ENCODE measurements at regions not wholly inside any gene's neighbourhood (a gene's known extent, or its start where the extent isn't known, plus 50 kb on each side); places are given as distances from the start of the nearest gene placed in this dataset.

DNA sequence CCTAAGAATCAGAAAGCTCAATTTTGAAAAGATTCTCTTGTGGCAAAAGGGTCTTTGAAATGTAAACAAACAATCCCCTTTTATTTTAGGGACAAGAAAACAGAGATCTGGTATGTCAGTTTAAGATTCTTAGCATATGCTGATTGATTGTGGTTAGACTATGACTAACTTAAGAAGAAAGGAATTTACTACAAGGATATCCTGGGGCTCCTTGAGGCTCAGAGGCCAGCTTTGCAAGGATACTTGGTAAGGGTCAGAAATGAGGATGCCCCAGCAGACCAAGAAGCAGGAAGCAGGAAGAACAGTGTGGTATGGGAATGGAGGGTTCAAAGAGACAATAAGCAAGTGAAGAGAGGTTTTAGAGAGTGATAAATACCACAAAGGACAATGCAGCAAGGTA, 474.6 kb downstream of the ETNK1 start:
- H3K27me3 Mint-ChIP-seq = no peaks in the 10 kb centered on the region
- no peaks in the 10 kb centered on the region for H3K9me3 Mint-ChIP-seq
- no peak for TF ChIP-seq CTCF (IDR thresholded peaks at IDR 0.05)
- ChIA-PET POLR2A (no interaction called here), CTCF (no interaction called here)
- Histone ChIP-seq H3K27me3 (ENCODE audit: control insufficient read depth in 1 of 2, insufficient read depth in 2 of 2, low read length in 2 of 2) (no peaks in the 10 kb centered on the region), H3K4me3 (ENCODE audit: low read length) (no peak overlapping the region), H3K4me1 (ENCODE audit: insufficient read depth, low read length) (no peaks in the 10 kb centered on the region), H3K36me3 (ENCODE audit: insufficient read depth, low read length) (no peaks in the 10 kb centered on the region), H3K27ac (ENCODE audit: low read depth in 1 of 2, low read length in 2 of 2) (no peak overlapping the region), H3K9me3 (ENCODE audit: control insufficient read depth in 1 of 2, insufficient read depth in 1 of 2, low read length in 2 of 2) (peaks cover 0 to 3% of the 10 kb centered on the region in 2 experiments)
- intact Hi-C loops (cut with DNase I, micrococcal nuclease) = no loop called here
- H3K4me3 Mint-ChIP-seq = no peak overlapping the region
- H3K36me3 Mint-ChIP-seq (ENCODE audit: low read depth) = no peaks in the 10 kb centered on the region
- no peaks in the 10 kb centered on the region for H3K4me1 Mint-ChIP-seq (ENCODE audit: low read depth)
- H3K27ac Mint-ChIP-seq = no peak overlapping the region
- ATAC-seq (ENCODE audit: poor library complexity) (no peak), DNase-seq (no peak)

DNA sequence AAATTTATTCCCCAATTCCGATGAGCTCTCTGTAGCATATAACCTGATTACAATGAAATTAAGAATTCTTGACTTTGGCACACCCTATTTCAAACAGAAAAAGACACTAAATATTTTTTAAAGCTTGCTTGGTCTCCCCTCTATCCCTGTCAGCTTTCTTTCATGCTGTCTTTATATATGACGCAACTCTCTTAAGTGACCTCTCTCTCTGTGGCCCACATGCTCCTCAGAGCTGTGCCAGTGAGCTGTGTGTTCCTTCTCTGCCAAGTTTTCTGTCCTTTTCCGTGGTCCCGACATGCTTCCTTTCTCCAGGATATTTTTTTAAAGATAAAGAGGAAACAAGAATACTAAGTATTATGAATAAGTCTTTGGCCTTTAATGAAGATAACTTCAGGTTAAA, 484.0 kb downstream of the ETNK1 start:
- TF ChIP-seq CTCF (IDR thresholded peaks at IDR 0.05) = no peak
- Histone ChIP-seq H3K4me1 (ENCODE audit: insufficient read depth, low read length) (no peaks in the 10 kb centered on the region), H3K4me3 (ENCODE audit: low read length) (no peak overlapping the region), H3K36me3 (ENCODE audit: insufficient read depth, low read length) (no peaks in the 10 kb centered on the region), H3K27me3 (ENCODE audit: control insufficient read depth in 1 of 2, insufficient read depth in 2 of 2, low read length in 2 of 2) (no peaks in the 10 kb centered on the region), H3K9me3 (ENCODE audit: control insufficient read depth in 1 of 2, insufficient read depth in 1 of 2, low read length in 2 of 2) (no peaks in the 10 kb centered on the region), H3K27ac (ENCODE audit: low read depth in 1 of 2, low read length in 2 of 2) (no peak overlapping the region)
- Mint-ChIP-seq H3K27ac (no peak overlapping the region), H3K4me3 (no peak overlapping the region), H3K27me3 (no peaks in the 10 kb centered on the region), H3K9me3 (no peaks in the 10 kb centered on the region), H3K36me3 (ENCODE audit: low read depth) (no peaks in the 10 kb centered on the region), H3K4me1 (ENCODE audit: low read depth) (no peaks in the 10 kb centered on the region)
- DNase-seq (no peak), ATAC-seq (ENCODE audit: poor library complexity) (no peak)
- intact Hi-C loops (cut with DNase I, micrococcal nuclease) = no loop called here
- POLR2A ChIA-PET = interaction anchor here (0.7 kb wide), 1 partner anchor 909 kb away, joined by 3 read pairs; no protein-coding TSS in a partner anchor
- CTCF ChIA-PET = no interaction called here

- ChIA-PET POLR2A (no interaction called here), CTCF (no interaction called here)
- H3K9me3 ChIP-seq (ENCODE audit: control insufficient read depth in 1 of 2, insufficient read depth in 1 of 2, low read length in 2 of 2) = no peaks in the 10 kb centered on the region
- Mint-ChIP-seq H3K9me3 (no peaks in the 10 kb centered on the region), H3K27me3 (no peaks in the 10 kb centered on the region), H3K36me3 (ENCODE audit: low read depth) (no peaks in the 10 kb centered on the region), H3K4me3 (no peak overlapping the region), H3K4me1 (ENCODE audit: low read depth) (no peaks in the 10 kb centered on the region), H3K27ac (no peak overlapping the region)
- DNase-seq = no peak
- no peak for TF ChIP-seq CTCF (IDR thresholded peaks at IDR 0.05)
- no peak overlapping the region for H3K4me3 ChIP-seq (ENCODE audit: low read length)
- intact Hi-C loops (cut with DNase I, micrococcal nuclease) = no loop called here
- no peak for ATAC-seq (ENCODE audit: poor library complexity)
- H3K27ac ChIP-seq (ENCODE audit: low read depth in 1 of 2, low read length in 2 of 2) = no peak overlapping the region
- H3K4me1 ChIP-seq (ENCODE audit: insufficient read depth, low read length) = no peaks in the 10 kb centered on the region
- no peaks in the 10 kb centered on the region for H3K36me3 ChIP-seq (ENCODE audit: insufficient read depth, low read length)
- H3K27me3 ChIP-seq (ENCODE audit: control insufficient read depth in 1 of 2, insufficient read depth in 2 of 2, low read length in 2 of 2) = no peaks in the 10 kb centered on the region
Measured at GRCh38 chr12:23113781-23114180, 488.8 kb downstream of the ETNK1 start.

All from CD4-positive, alpha-beta T cell (primary cell).